GM21526 (cell line): ENCODE measurements at regions not wholly inside any gene's neighbourhood (a gene's known extent, or its start where the extent isn't known, plus 50 kb on each side); places are given as distances from the start of the nearest gene placed in this dataset.
"Not testable (repeated sequence)": the region's sequence is repeated elsewhere in the genome, so short reads cannot be mapped to it uniquely, and the experiment has no call there.

Source experiments
- ATAC-seq: cut with Tn5 transposase; IDR thresholded peaks from one replicate; pipeline ENCODE4 v1.9.1; 2021; ENCODE audit warnings: moderate library complexity; ENCODE audit not compliant: unreplicated experiment, low FRiP score

DNA sequence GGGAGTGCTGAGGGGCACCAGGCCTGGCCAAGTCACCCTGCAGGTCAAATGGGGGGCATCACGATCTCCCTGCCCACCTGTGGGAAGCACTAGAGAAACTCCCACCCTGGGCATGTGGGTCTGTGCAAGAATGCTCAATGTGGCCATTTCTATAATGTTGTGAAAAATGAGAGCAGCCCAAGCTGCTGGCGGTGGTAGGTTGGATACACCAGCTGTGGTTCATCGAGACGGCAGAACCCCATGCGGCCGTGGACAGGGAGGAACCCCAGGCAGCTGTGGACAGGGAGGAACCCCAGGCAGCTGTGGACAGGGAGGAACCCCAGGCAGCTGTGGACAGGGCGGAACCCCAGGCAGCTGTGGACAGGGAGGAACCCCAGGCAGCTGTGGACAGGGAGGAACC is 129.1 kb downstream of the BRD1 start:
- ATAC-seq, result not testable (repeated sequence)

DNA sequence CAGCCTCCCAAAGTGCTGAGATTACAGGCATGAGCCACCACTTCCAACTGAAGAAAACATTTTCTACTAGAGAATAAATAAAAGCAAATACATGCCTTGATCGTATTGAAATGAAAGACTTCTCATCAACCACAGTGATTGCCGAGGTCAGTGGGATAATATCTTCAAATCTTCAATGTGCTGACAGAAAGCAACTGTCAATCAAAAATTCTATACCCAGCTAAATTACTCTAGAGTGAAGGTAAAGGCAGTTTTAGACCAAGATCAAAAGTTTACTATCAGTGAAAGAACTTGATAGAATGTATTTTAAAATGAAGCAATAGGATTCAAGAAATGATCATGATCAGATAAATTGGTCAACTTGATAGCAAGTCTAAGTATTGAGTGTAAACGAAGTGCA is 130.6 kb downstream of the BRD1 start:
- no peak for ATAC-seq

DNA sequence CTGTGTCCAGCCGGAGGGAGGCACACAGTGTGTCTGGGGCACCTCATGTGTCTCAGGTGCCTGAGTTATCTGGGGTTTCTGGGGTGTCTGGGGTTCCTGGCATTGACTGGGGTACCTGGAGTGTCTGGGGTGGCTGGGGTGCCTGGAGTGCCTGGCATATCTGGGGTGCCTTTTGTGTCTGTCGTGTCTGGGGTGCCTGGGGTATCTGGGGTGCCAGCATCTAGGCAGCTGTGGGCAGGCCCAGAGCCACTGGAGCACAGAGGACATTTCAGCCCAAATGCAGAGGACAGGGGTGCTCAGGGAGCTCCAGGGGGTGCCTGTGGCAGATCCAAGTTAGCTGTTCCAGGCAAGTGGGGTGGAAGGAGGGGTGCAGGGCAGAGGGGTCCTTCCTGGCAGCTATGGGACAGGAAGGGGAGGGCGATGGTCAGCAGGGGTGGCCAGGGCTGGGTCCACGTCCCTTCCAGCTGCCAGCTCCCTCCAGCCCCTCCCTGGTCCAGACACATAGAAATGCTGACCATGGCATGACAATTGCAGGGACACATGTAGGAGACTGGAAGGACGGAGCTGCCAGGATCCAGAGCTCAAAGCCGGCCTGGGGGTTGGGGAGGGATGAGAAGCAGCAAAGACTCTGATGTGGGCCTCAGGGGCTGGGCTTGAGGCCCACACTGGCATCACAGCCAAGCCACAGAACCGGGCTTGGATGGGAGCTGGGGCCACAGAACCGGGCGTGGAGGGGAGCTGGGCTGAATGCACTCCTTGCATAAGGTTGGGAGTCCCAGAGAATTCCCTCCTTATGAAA is 133.0 kb downstream of the BRD1 start:
- ATAC-seq, result no peak

GRCh38 chr22:49693848-49694247 is 133.8 kb downstream of the BRD1 start:
- ATAC-seq, result no peak

- no peak for ATAC-seq
Observed at GRCh38 chr22:49693416-49693815, 134.3 kb downstream of the BRD1 start.

GRCh38 chr22:49692499-49693225 is 135.0 kb downstream of the BRD1 start:
- no peak for ATAC-seq

DNA sequence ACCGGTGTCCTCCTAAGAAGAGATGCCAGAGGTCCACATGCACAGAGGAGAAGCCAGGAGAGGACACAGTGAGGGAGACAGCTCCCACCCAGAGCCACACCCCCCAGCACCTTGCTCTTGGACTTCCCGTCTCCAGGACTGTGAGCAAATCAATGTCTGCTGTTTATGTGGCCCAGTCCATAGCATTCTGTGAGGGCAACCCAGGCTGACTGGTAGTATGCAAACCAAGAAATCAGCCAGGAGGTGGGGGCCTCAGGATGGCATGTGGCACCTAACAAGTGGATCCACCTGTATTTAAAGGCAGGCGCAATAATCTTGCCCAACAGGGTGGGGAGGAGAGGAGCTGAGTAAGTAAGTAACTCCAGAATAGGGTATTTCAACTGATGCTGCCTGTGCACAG is 136.4 kb downstream of the BRD1 start:
- no peak for ATAC-seq

GRCh38 chr22:49690454-49690853 is 137.2 kb downstream of the BRD1 start:
- ATAC-seq, result no peak

DNA sequence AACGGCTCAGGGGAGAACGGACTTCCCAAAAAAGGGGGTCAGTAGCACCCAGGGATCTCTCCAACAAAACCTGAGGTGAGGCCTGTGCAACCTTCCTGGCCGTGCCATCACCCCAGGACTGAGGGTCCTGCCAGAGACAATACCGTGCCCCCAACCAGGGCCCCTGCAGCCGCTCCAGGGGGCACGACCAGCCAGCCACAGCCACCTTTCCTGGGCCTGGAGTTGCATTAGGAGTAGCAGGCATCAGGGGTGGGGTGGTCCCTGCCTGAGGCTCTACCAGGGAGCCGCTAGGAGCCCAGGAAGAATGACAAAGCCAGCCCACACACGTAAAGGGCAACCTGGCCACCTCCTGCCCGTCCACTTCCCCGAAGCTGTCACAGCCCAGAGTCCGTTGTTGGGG is 137.8 kb downstream of the BRD1 start:
- no peak for ATAC-seq

- no peak for ATAC-seq
Observed at GRCh38 chr22:49689255-49689770, 138.4 kb downstream of the BRD1 start.

GRCh38 chr22:49688516-49689254 is 139.0 kb downstream of the BRD1 start:
- ATAC-seq, result no peak

DNA sequence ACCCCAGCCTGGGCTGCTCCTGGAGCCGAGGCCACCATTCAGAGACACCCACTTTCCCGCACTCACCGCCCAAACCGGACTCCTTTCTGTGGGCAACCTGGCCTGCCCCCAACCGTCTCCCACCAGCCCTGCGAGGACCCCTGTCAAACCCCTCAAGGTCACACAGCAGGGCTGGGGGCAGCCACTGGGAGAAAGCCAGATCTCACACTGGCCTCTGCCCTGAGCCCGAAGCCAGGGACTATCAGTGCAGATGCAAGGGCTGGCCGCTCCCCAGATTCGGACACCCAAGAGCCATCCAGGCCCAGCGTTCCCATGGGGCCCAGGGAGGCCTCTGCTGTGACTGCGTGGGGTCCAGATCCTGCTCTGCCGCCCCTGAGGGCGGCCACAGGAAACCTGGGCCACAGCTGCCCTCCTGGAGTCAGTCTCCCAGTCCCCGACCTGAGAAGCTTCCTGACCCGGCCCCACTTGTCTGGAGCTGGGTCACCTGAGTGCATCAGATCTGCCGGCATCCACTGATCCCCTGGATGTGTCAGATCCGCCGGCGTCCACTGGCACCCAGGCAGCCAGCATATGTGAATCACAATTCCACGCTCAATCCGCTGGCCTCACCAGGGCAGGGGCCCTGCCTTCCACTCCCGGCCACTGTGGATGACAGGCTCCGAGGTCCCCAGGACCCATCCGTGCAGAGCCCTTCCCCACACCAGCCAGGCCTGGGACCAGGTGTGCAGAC is 139.7 kb downstream of the BRD1 start:
- ATAC-seq, result no peak

GRCh38 chr22:49687333-49687732 is 140.3 kb downstream of the BRD1 start:
- no peak for ATAC-seq

DNA sequence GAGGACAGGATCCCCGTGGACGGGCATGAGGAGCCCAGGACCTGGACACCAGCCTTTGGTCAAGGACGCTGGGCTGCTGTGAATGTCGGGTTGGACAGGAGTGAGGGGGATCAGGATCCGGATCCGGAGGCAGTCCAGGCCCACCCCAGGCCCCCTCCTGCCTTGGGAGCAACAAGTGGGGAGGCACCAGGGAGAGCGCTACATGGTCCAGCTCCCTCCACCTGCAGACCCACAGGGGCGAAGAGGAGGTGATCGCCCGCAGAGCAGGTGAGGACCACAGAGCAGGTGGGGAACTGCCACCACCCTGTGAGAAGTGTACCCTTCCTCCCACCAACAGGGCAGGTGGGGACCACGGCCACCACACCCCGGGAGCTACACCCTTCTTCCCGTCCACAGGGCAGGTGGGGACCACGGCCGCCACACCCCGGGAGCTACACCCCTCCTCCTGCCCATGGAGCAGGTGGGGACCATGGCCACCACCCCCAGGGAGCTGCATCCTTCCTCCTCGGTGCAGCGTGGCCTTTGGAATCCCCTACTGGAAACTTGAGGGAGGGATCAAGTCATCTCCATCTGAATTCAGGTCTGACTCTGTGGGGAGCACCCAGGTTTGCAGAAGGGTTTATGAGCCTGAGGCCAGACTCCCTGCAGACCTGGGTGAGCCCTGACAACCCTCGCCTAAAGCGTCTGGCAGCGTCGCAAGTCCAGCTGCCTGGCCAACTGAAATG is 141.0 kb downstream of the BRD1 start:
- ATAC-seq, result no peak

DNA sequence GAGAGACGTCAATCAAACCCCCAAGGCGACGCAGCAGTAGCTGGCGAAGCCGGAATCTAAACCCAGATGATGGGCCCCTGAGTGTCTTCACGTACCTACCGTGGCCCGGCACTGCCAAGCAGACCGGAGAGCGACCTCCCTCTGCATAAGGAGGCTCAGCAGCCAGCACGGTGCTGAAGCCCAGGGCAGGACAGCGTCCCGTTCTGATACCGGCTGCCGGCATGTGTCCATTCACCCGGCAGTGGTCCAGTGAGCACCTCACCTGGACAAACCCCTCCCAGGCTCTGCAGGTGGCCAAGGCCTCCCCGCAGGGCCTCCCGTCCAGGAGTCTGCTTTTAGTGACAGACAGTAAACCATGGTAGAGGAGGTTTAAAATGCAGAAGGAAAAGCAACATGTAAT is 142.0 kb downstream of the BRD1 start:
- ATAC-seq, result no peak

- ATAC-seq, result no peak
Observed at GRCh38 chr22:49685116-49685515, 142.6 kb downstream of the BRD1 start.

DNA sequence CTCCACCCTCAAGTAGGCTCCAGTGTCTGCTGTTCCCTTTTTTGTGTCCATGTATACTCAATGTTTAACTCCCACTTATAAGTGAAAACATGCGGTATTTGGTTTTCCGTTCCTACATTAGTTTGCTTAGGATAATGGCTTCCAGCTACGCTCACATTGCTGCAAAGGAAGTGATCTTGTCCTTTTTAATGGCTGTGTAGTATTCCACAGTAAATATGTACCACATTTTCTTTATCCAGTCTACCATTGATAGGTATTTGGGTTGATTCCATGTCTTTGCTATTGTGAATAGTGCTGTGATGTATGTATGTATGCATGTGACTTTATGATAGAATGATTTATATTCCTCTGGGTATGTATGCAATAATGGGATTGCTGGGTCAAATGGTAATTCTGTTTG is 144.6 kb downstream of the BRD1 start:
- ATAC-seq, result no peak

- not testable (repeated sequence) for ATAC-seq
Observed at GRCh38 chr22:49680819-49681218, 146.9 kb downstream of the BRD1 start.

- no peak for ATAC-seq
Observed at GRCh38 chr22:49678842-49679170, 148.9 kb downstream of the BRD1 start.
